ENCODE measurements at regions not wholly inside any gene's neighbourhood (a gene's known extent, or its start where the extent isn't known, plus 50 kb on each side); places are given as distances from the start of the nearest gene placed in this dataset.
"Not testable (repeated sequence)": the region's sequence is repeated elsewhere in the genome, so short reads cannot be mapped to it uniquely, and the experiment has no call there.

GRCh38 chr14:101090976-101091375, 187.5 kb upstream of the RTL1 start:
- in situ Hi-C loops (cut with MboI; ENCODE audit: low pct_unique_long_range_greater_than_20kb, low sequenced_read_pairs, unreplicated experiment), result no loop called here
- no peak for DNase-seq (ENCODE audit: low spot score)
- no peak for TF ChIP-seq CTCF (IDR thresholded peaks at IDR 0.05; ENCODE audit: extremely low read depth, insufficient read depth, missing control alignments)

- in situ Hi-C loops (cut with MboI; ENCODE audit: low pct_unique_long_range_greater_than_20kb, low sequenced_read_pairs, unreplicated experiment); DNase-seq (ENCODE audit: low spot score): not testable (repeated sequence)
Observed at GRCh38 chr14:101094916-101095315, 191.4 kb upstream of the RTL1 start.

GRCh38 chr14:101096551-101096950, 193.0 kb upstream of the RTL1 start:
- in situ Hi-C loops (cut with MboI; ENCODE audit: low pct_unique_long_range_greater_than_20kb, low sequenced_read_pairs, unreplicated experiment), result no loop called here

GRCh38 chr14:101097109-101097793, 193.7 kb upstream of the RTL1 start:
- no peak for DNase-seq (ENCODE audit: low spot score)
- TF ChIP-seq CTCF (IDR thresholded peaks at IDR 0.05; ENCODE audit: extremely low read depth, insufficient read depth, missing control alignments), result no peak
- in situ Hi-C loops (cut with MboI; ENCODE audit: low pct_unique_long_range_greater_than_20kb, low sequenced_read_pairs, unreplicated experiment), result no loop called here

More at GRCh38 chr14:101096551-101096950, 193.0 kb upstream of the RTL1 start:
- no peak for TF ChIP-seq CTCF (IDR thresholded peaks at IDR 0.05; ENCODE audit: extremely low read depth, insufficient read depth, missing control alignments)
- DNase-seq (ENCODE audit: low spot score), result no peak

- no peak for DNase-seq (ENCODE audit: low spot score)
- in situ Hi-C loops (cut with MboI; ENCODE audit: low pct_unique_long_range_greater_than_20kb, low sequenced_read_pairs, unreplicated experiment), result no loop called here
- no peak for TF ChIP-seq CTCF (IDR thresholded peaks at IDR 0.05; ENCODE audit: extremely low read depth, insufficient read depth, missing control alignments)
Observed at GRCh38 chr14:101098177-101098576, 194.7 kb upstream of the RTL1 start.

GRCh38 chr14:101098641-101099040, 195.1 kb upstream of the RTL1 start:
- no peak for TF ChIP-seq CTCF (IDR thresholded peaks at IDR 0.05; ENCODE audit: extremely low read depth, insufficient read depth, missing control alignments)
- DNase-seq (ENCODE audit: low spot score), result no peak
- in situ Hi-C loops (cut with MboI; ENCODE audit: low pct_unique_long_range_greater_than_20kb, low sequenced_read_pairs, unreplicated experiment), result no loop called here

GRCh38 chr14:101101456-101102056, 198.0 kb upstream of the RTL1 start:
- no peak for DNase-seq (ENCODE audit: low spot score)
- no peak for TF ChIP-seq CTCF (IDR thresholded peaks at IDR 0.05; ENCODE audit: extremely low read depth, insufficient read depth, missing control alignments)
- in situ Hi-C loops (cut with MboI; ENCODE audit: low pct_unique_long_range_greater_than_20kb, low sequenced_read_pairs, unreplicated experiment), result no loop called here
